ENCODE measurements at regions not wholly inside any gene's neighbourhood (a gene's known extent, or its start where the extent isn't known, plus 50 kb on each side); places are given as distances from the start of the nearest gene placed in this dataset.

DNA sequence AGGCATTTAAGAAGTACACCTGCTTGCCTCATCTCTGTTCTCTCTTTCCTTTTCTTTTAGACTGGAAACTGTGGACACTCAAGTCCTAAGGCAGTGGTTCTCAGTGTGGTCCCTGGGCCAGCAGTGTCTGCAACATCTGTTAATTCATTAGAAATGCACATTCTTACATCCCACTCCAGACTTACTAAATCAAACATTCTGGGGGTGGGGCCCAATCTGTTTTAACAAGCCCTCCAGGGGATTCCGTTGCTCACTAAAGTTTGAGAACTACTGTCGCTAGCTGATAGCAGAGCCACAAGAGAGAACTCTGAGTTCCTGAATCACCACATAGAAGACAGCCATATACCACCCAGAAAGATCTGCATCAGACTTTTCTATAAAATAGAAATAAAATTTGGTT lies 430.6 kb downstream of the BCOR start:
- no peak for DNase-seq
- no peak overlapping the region for H3K4me3 ChIP-seq (ENCODE audit: insufficient read depth, low read depth, low read length)
- no peaks in the 10 kb centered on the region for H3K36me3 ChIP-seq (replicated peaks; ENCODE audit: control insufficient read depth, insufficient read depth, low read length)
- no peaks in the 10 kb centered on the region for H3K27me3 ChIP-seq (ENCODE audit: control insufficient read depth, insufficient read depth, low read length)

DNA sequence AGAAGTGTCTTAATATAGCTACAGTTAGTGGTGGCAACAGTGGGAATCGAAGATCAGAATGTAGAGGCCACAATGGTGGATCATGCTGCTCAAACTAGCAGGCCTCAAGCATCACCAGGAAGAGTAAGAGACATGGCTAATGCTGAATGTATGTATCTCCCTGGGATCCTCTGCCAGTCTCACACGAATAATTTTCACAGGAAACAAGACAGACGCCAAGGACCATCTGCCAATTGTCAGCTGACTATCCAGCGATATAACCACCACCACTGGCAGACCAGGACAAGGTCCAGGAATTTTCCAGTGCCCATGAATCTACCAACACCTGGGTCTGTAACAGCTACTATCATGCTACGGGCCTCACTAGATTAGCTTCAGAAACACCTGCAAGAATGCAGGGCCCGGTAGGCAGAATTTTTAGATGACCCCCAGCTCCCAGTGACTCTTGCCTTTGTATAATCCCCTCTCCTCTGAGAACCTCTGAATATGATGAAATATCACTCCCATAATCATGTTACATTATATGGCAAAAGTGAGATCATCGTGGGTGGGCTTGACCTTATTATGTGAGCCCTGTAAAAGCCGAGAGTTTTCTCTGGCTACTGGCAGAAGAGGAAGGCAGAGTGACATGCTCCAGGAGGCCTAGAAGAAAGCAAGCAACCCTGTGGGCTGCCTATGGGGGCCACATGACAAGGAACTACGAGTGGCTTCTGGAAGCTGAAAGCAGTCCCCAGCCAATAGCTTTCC lies 429.8 kb downstream of the BCOR start:
- DNase-seq, result no peak
- Histone ChIP-seq H3K36me3 (replicated peaks; ENCODE audit: control insufficient read depth, insufficient read depth, low read length) (no peaks in the 10 kb centered on the region), H3K27me3 (ENCODE audit: control insufficient read depth, insufficient read depth, low read length) (no peaks in the 10 kb centered on the region)

GRCh38 chrX:39669668-39670067 lies 428.1 kb downstream of the BCOR start:
- no peaks in the 10 kb centered on the region for H3K36me3 ChIP-seq (replicated peaks; ENCODE audit: control insufficient read depth, insufficient read depth, low read length)
- H3K27me3 ChIP-seq (ENCODE audit: control insufficient read depth, insufficient read depth, low read length), result no peaks in the 10 kb centered on the region; the same call in 1 of the 2 replicates
- H3K4me3 ChIP-seq (ENCODE audit: insufficient read depth, low read depth, low read length), result no peak overlapping the region
- DNase-seq, result no peak

More for the DNA sequence above, 429.8 kb downstream of the BCOR start:
- no peak overlapping the region for H3K4me3 ChIP-seq (ENCODE audit: insufficient read depth, low read depth, low read length)

- DNase-seq, result no peak
- no peaks in the 10 kb centered on the region for H3K36me3 ChIP-seq (replicated peaks; ENCODE audit: control insufficient read depth, insufficient read depth, low read length)
- no peak overlapping the region for H3K4me3 ChIP-seq (ENCODE audit: insufficient read depth, low read depth, low read length)
- H3K27me3 ChIP-seq (ENCODE audit: control insufficient read depth, insufficient read depth, low read length), result no peaks in the 10 kb centered on the region; the same call in 1 of the 2 replicates
Observed at GRCh38 chrX:39670281-39670680, 427.5 kb downstream of the BCOR start.

DNA sequence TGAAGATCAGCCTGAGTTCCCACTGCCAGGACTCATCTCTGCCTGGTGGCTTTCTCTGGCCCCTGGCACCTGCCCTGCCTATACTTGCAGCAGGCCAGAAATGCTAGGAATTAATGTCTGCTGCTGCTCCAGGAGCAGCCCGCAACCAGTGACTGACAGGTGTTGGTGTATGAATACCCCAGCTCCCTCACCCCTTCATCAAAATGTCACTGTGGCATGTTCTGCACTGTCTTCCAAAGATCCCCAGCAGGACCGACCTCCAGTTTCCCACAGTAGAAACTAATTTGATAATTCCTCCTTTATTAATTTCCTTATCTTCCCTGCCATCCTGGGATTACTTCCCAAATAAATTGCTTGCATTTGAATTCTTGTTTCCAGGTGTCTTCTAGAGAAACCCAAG lies 425.4 kb downstream of the BCOR start:
- no peak for DNase-seq
- H3K36me3 ChIP-seq (replicated peaks; ENCODE audit: control insufficient read depth, insufficient read depth, low read length), result no peaks in the 10 kb centered on the region
- H3K27me3 ChIP-seq (ENCODE audit: control insufficient read depth, insufficient read depth, low read length), result no peaks in the 10 kb centered on the region; the same call in 1 of the 2 replicates
- H3K4me3 ChIP-seq (ENCODE audit: insufficient read depth, low read depth, low read length), result no peak overlapping the region

DNA sequence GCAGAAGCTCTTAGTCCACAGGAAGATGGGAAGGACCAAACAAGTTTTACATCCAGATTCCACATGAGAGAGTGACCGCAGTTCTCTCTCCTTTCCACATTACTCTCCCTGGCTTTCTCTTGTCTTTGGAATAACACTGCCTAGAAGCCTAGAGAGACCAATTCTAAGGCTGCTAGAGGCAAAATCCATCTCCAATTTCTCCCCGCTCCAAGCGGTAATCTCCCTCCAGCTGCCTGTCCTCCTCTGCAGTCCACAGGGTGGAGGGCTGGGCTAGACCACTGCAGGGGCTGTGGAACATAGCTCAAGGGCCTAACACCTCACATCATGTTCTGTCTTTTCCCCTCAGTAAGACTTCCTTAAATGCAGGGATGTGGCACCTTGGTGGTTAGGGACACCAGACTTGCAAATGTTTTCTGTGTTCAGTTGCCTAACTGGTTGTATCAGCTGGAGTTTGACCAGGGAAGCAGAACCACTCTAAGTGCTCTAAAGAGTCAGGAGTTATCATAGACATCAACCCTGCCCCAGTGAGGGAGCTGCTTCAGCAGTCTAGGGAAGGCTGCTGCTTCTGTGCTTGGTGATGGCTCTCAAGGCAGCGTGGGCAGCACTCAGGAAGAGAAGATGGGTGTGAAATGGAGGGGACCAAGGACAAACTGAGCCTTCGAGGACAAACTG lies 423.1 kb downstream of the BCOR start:
- Histone ChIP-seq H3K4me3 (ENCODE audit: insufficient read depth, low read depth, low read length) (no peak overlapping the region), H3K27me3 (ENCODE audit: control insufficient read depth, insufficient read depth, low read length) (no peaks in the 10 kb centered on the region; the same call in 1 of the 2 replicates), H3K36me3 (replicated peaks; ENCODE audit: control insufficient read depth, insufficient read depth, low read length) (no peaks in the 10 kb centered on the region)
- DNase-seq, result no peak

GRCh38 chrX:39675162-39675553 lies 422.6 kb downstream of the BCOR start:
- no peak for DNase-seq
- H3K27me3 ChIP-seq (ENCODE audit: control insufficient read depth, insufficient read depth, low read length), result no peaks in the 10 kb centered on the region; the same call in 1 of the 2 replicates
- no peaks in the 10 kb centered on the region for H3K36me3 ChIP-seq (replicated peaks; ENCODE audit: control insufficient read depth, insufficient read depth, low read length)
- H3K4me3 ChIP-seq (ENCODE audit: insufficient read depth, low read depth, low read length), result no peak overlapping the region

DNA sequence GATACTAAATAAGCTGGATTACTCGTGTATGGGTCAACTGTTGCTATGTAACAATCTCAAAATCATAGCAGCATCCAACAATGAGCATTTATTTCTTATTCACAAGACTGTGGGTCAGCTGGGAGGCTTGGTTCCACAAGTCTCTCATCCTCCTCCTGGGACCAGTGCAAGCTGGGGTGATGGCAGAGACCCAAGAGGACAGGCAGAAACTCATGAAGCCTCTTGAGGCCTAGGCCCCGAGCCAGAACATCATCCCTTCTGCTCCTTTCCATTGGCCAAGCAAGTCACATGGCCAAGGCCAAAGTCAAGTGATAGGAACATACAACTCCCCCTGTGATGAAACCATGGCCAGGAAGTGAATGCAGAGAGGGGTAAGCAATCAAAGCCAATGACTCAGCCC lies 422.1 kb downstream of the BCOR start:
- Histone ChIP-seq H3K4me3 (ENCODE audit: insufficient read depth, low read depth, low read length) (no peak overlapping the region), H3K27me3 (ENCODE audit: control insufficient read depth, insufficient read depth, low read length) (no peaks in the 10 kb centered on the region; the same call in 1 of the 2 replicates), H3K36me3 (replicated peaks; ENCODE audit: control insufficient read depth, insufficient read depth, low read length) (no peaks in the 10 kb centered on the region)
- no peak for DNase-seq

DNA sequence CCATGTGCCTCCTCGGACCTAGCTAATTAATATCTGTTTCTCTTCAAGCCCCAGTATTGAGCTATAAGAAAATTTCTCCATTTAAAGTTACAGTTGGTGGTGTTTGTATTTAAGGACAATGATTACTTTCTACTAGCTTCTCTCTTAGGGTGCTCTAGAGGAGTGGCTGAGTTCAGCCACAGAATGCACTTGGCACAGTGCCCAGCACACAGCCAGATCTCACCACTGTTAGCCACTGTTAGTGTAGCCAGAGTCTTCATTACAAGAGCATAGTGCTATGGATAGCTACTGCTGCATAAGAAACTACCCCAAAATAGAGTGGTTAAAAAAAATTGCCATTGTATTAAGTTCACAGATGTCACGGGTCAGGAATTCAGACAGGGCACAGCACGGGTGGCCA lies 421.3 kb downstream of the BCOR start:
- Histone ChIP-seq H3K4me3 (ENCODE audit: insufficient read depth, low read depth, low read length) (no peak overlapping the region), H3K27me3 (ENCODE audit: control insufficient read depth, insufficient read depth, low read length) (no peaks in the 10 kb centered on the region; the same call in 1 of the 2 replicates), H3K36me3 (replicated peaks; ENCODE audit: control insufficient read depth, insufficient read depth, low read length) (no peaks in the 10 kb centered on the region)
- no peak for DNase-seq

DNA sequence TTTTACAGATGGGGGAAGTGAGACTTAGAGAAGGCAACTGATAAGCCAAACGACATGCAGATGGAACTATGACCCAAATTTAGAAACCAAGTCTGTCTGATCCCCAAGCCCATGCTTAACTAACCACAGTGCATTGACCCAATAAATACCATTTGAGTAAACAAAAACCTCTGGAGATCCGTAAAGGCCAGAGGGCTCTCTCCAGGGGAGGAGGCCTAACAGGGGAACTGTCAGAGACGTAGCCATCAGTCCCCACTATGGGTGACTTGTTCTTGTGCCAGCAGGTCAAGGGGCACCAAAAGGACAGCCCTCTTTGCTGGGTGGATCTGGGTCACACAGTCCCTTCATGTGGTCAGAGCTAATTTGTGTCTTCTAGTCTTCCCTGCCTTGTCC lies 420.2 kb downstream of the BCOR start:
- Histone ChIP-seq H3K4me3 (ENCODE audit: insufficient read depth, low read depth, low read length) (no peak overlapping the region), H3K27me3 (ENCODE audit: control insufficient read depth, insufficient read depth, low read length) (no peaks in the 10 kb centered on the region; the same call in 1 of the 2 replicates), H3K36me3 (replicated peaks; ENCODE audit: control insufficient read depth, insufficient read depth, low read length) (no peaks in the 10 kb centered on the region)
- no peak for DNase-seq

DNA sequence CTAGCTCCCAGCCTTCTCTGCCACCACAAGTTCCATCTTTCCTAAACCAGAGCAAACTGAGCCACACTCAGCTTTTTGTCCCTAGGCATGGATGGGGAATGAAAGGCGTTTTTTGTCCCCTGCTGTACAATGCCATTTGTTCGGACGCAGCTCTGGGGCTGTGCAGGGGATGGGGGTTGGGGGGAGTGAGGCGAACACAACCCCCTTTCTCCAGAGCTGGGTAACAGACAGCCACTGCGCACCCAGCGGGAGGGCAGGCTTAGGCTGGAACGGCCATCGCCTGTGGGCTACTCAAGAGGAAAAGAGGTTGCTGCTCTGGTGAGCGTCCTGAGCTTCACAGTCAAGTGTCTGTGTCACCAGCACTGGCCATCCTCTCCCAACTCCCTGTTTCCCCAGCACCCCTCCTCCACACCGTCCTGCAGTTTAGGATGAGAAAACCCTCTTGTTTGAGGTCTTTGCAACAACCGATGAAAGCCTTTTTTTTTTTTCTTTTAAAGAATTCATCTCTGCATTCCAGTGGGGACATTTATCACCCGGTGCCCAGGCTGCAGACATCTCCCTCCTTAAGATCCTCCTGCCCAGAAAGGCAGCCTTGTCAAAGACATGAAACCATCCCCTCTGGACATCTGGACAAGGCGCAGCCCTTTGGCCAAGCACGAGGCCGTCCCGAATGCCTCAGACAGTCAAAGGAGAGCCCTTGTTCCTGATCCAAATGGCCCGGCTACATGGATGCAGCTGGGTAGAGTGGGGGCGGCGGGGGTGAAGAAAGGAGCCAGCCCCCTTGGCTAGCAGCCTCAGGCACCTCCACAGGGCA lies 419.6 kb downstream of the BCOR start:
- DNase-seq, result peak; percentile 31
- Histone ChIP-seq H3K4me3 (ENCODE audit: insufficient read depth, low read depth, low read length) (no peak overlapping the region), H3K27me3 (ENCODE audit: control insufficient read depth, insufficient read depth, low read length) (no peaks in the 10 kb centered on the region; the same call in 1 of the 2 replicates), H3K36me3 (replicated peaks; ENCODE audit: control insufficient read depth, insufficient read depth, low read length) (no peaks in the 10 kb centered on the region)

GRCh38 chrX:39678914-39679313 lies 418.8 kb downstream of the BCOR start:
- no peaks in the 10 kb centered on the region for H3K36me3 ChIP-seq (replicated peaks; ENCODE audit: control insufficient read depth, insufficient read depth, low read length)
- no peak overlapping the region for H3K4me3 ChIP-seq (ENCODE audit: insufficient read depth, low read depth, low read length)
- no peak for DNase-seq
- H3K27me3 ChIP-seq (ENCODE audit: control insufficient read depth, insufficient read depth, low read length), result no peaks in the 10 kb centered on the region; the same call in 1 of the 2 replicates

DNA sequence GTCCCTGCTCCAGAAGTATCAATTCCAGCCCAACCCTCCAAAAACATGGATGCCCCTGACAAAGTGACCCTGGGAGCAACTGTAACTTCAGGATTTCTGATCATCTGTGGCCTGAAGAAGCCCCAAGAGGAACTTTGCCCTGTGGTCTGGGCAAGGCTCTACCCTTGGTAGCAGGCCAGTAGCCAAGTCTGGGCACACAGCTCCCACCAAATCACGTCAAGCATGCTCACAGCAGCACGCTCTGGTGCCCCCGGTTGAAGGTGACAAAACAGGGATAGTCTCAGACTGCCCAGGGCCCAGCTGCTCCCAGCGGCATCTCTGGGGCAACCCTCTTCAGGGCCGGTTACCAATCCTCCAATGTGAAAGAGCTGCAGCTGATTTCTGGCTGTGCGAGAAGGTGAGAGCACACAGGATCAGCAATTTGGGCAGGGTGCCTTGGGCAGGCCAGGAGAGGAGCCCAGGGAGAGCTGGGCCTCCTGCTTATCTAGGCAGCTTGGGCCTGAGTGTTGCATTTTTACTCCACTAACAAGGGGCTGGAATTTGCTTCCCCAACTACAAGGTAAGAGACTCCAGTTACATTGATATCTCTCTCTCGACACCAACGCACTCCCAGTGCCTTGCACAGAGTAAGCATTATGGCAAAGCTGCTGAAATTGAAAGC lies 418.1 kb downstream of the BCOR start:
- Histone ChIP-seq H3K27me3 (ENCODE audit: control insufficient read depth, insufficient read depth, low read length) (no peaks in the 10 kb centered on the region), H3K4me3 (ENCODE audit: insufficient read depth, low read depth, low read length) (no peak overlapping the region), H3K36me3 (replicated peaks; ENCODE audit: control insufficient read depth, insufficient read depth, low read length) (no peaks in the 10 kb centered on the region)
- DNase-seq, result no peak

- Histone ChIP-seq H3K27me3 (ENCODE audit: control insufficient read depth, insufficient read depth, low read length) (peaks cover 2% of the 10 kb centered on the region; the same call in 1 of the 2 replicates), H3K4me3 (ENCODE audit: insufficient read depth, low read depth, low read length) (no peak overlapping the region), H3K36me3 (replicated peaks; ENCODE audit: control insufficient read depth, insufficient read depth, low read length) (no peaks in the 10 kb centered on the region)
- no peak for DNase-seq
Observed at GRCh38 chrX:39681885-39682284, 415.9 kb downstream of the BCOR start.

Measured in H7 (cell line).